GM10266 (cell line): ENCODE measurements at regions not wholly inside any gene's neighbourhood (a gene's known extent, or its start where the extent isn't known, plus 50 kb on each side); places are given as distances from the start of the nearest gene placed in this dataset.

Experiments used
- DNase-seq: peaks from one replicate; pipeline ENCODE4 v3.0.0; 2012; ENCODE audit errors: extremely low spot score
- CTCF ChIP-seq: IDR thresholded peaks from 2 replicates; pipeline ENCODE4 v1.5.1; 2012; ENCODE audit warnings: mild to moderate bottlenecking, low read depth; ENCODE audit not compliant: control insufficient read depth, insufficient read depth; ENCODE audit errors: missing control alignments

GRCh38 chr4:153933915-153934687, 145.2 kb upstream of the SFRP2 start:
- no peak for DNase-seq
- no peak for TF ChIP-seq CTCF

GRCh38 chr4:153931804-153932203, 142.9 kb upstream of the SFRP2 start:
- DNase-seq, result no peak
- TF ChIP-seq CTCF, result no peak

GRCh38 chr4:153929675-153930074, 140.8 kb upstream of the SFRP2 start:
- no peak for DNase-seq
- no peak for TF ChIP-seq CTCF

- no peak for TF ChIP-seq CTCF
- DNase-seq, result no peak
Observed at GRCh38 chr4:153927451-153927850, 138.6 kb upstream of the SFRP2 start.

DNA sequence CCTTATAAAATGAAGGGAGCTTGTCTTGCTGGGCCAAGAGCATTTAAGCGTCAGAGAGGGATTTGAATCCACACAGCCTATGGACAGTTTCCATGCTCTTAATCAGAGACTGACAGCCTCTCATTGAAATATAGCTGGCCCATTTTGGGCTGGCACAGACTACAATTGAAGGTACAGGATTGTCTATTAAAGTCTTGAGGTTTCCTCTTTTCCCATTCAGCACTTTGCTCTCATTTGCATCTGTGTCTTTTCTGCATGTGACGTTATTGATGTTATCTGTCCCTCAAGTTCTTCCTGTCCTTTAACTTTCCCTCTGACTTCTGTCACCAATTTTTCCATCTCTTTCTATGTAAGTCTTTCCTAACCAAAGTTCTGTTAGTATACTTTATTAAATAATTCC, 133.3 kb upstream of the SFRP2 start:
- DNase-seq, result no peak
- no peak for TF ChIP-seq CTCF

GRCh38 chr4:153919667-153920066, 130.8 kb upstream of the SFRP2 start:
- TF ChIP-seq CTCF, result no peak
- DNase-seq, result no peak

GRCh38 chr4:153916273-153916755, 127.4 kb upstream of the SFRP2 start:
- TF ChIP-seq CTCF, result no peak
- DNase-seq, result peak; percentile 12
